ENCODE measurements at regions not wholly inside any gene's neighbourhood (a gene's known extent, or its start where the extent isn't known, plus 50 kb on each side); places are given as distances from the start of the nearest gene placed in this dataset.

DNA sequence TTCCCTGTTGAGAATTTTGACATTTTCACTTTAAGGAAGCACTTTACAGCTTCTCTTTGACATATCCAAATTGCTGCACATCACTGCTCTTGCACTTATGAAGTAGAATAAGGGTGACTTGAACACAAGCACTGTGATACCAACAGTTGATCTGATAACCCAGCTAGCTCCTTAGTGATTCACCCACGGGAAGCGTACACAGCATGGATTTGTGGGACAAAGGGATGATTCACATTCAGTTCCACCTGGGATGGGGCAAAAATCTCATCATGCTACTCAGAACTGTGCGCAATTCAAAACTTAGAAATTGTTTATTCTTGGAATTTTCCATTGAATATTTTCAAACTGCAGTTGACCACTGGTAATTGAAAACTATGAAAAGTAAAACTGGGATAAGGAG lies 1565.5 kb upstream of the CDH9 start:
- TF ChIP-seq, protein P1, sequence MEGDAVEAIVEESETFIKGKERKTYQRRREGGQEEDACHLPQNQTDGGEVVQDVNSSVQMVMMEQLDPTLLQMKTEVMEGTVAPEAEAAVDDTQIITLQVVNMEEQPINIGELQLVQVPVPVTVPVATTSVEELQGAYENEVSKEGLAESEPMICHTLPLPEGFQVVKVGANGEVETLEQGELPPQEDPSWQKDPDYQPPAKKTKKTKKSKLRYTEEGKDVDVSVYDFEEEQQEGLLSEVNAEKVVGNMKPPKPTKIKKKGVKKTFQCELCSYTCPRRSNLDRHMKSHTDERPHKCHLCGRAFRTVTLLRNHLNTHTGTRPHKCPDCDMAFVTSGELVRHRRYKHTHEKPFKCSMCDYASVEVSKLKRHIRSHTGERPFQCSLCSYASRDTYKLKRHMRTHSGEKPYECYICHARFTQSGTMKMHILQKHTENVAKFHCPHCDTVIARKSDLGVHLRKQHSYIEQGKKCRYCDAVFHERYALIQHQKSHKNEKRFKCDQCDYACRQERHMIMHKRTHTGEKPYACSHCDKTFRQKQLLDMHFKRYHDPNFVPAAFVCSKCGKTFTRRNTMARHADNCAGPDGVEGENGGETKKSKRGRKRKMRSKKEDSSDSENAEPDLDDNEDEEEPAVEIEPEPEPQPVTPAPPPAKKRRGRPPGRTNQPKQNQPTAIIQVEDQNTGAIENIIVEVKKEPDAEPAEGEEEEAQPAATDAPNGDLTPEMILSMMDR (IDR thresholded peaks at IDR 0.05): no peak
- no peak for TF ChIP-seq ZFX (IDR thresholded peaks at IDR 0.05; ENCODE audit: borderline replicate concordance)
